PC-9 (cell line): ENCODE measurements at regions not wholly inside any gene's neighbourhood (a gene's known extent, or its start where the extent isn't known, plus 50 kb on each side); places are given as distances from the start of the nearest gene placed in this dataset.
A peak's percentile ranks its signal among the peaks of the same experiment; 100 is the strongest.
"Not testable (repeated sequence)": the region's sequence is repeated elsewhere in the genome, so short reads cannot be mapped to it uniquely, and the experiment has no call there.

ENCODE experiments used
- BruUV-seq: library from RNA; stranded (reverse); fragments of 400-500 nt; replicated peaks from 2 replicates; lab custom pipeline; 2021; lab: Mats Ljungman, UMichigan
- CTCF ChIA-PET: fragments of 300-600 bp; sonication (Branson Sonifier 250); formaldehyde crosslinking; loops from one replicate; lab custom pipeline; 2022; ENCODE audit warnings: antibody characterized with exemption; lab: Charles Lee
- POLR2A ChIA-PET: fragments of 300-600 bp; sonication (Branson Sonifier 250); formaldehyde crosslinking; loops from one replicate; lab custom pipeline; 2022; ENCODE audit warnings: antibody characterized with exemption; ENCODE audit not compliant: unreplicated experiment; lab: Charles Lee
- DNase-seq, 2 experiments: peaks; one replicate each; pipeline versions ENCODE4 v3.0.0 to v3.0.0-alpha.2; 2015 to 2022; ENCODE audit warnings: mixed read lengths in 1 of 2
- H2AFZ ChIP-seq: fragments of 200-600 bp; sonication (generic); 2 replicates; pipeline ENCODE4 v1.8.1; 2017; ENCODE audit warnings: antibody characterized with exemption
- H3F3A ChIP-seq: fragments of 200-600 bp; sonication (generic); 2 replicates; pipeline ENCODE4 v1.8.1; 2017; ENCODE audit warnings: antibody characterized with exemption, mild to moderate bottlenecking, low read depth; ENCODE audit not compliant: insufficient read depth
- H3K27ac ChIP-seq: fragments of 200-600 bp; sonication (generic); 2 replicates; pipeline ENCODE4 v1.6.1; 2016; ENCODE audit warnings: mixed run types
- H3K27me3 ChIP-seq: fragments of 200-600 bp; sonication (generic); 2 replicates; pipeline ENCODE4 v1.6.1; 2016; ENCODE audit warnings: low read depth, mixed run types; ENCODE audit not compliant: insufficient read depth
- H3K36me3 ChIP-seq: fragments of 200-600 bp; sonication (generic); 2 replicates; pipeline ENCODE4 v1.6.1; 2016; ENCODE audit warnings: low read depth, mixed run types
- H3K4me1 ChIP-seq: fragments of 200-600 bp; sonication (generic); replicated peaks from 2 replicates; pipeline ENCODE4 v1.6.1; 2016; ENCODE audit warnings: mixed run types; ENCODE audit not compliant: insufficient read depth
- H3K4me2 ChIP-seq: fragments of 200-600 bp; sonication (generic); 2 replicates; pipeline ENCODE4 v1.6.1; 2017; ENCODE audit warnings: mixed run types
- H3K4me3 ChIP-seq: fragments of 200-600 bp; sonication (generic); 2 replicates; pipeline ENCODE4 v1.6.1; 2016; ENCODE audit warnings: mixed run types
- H3K79me2 ChIP-seq: fragments of 200-600 bp; sonication (generic); 2 replicates; pipeline ENCODE4 v1.6.1; 2017; ENCODE audit warnings: low read depth, mixed run types
- H3K9me2 ChIP-seq: fragments of 200-600 bp; sonication (generic); 2 replicates; pipeline ENCODE4 v1.8.1; 2017; ENCODE audit warnings: mild to moderate bottlenecking; ENCODE audit not compliant: insufficient read depth
- H3K9me3 ChIP-seq: fragments of 200-600 bp; sonication (generic); 2 replicates; pipeline ENCODE4 v1.8.1; 2016; ENCODE audit warnings: low read depth; ENCODE audit not compliant: insufficient read depth
- H4K20me1 ChIP-seq: fragments of 200-600 bp; sonication (generic); 2 replicates; pipeline ENCODE4 v1.8.1; 2017; ENCODE audit not compliant: insufficient read depth
- EZH2 ChIP-seq: fragments of 200-600 bp; sonication (generic); IDR thresholded peaks from 2 replicates; pipeline ENCODE4 v1.8.0; 2017; ENCODE audit warnings: antibody characterized with exemption, low read depth
- intact Hi-C: fragments of 100-400 bp; cut with micrococcal nuclease; formaldehyde crosslinking; loops from one replicate; pipeline ENCODE4 v1.10.0; 2022; ENCODE audit not compliant: unreplicated experiment
- TF ChIP-seq, protein P1 (sequence below): fragments of 200-600 bp; sonication (generic); conservative IDR thresholded peaks from 2 replicates; pipeline ENCODE4 v1.6.1; 2017; ENCODE audit warnings: mixed run types, antibody characterized with exemption, mild to moderate bottlenecking, moderate library complexity

DNA sequence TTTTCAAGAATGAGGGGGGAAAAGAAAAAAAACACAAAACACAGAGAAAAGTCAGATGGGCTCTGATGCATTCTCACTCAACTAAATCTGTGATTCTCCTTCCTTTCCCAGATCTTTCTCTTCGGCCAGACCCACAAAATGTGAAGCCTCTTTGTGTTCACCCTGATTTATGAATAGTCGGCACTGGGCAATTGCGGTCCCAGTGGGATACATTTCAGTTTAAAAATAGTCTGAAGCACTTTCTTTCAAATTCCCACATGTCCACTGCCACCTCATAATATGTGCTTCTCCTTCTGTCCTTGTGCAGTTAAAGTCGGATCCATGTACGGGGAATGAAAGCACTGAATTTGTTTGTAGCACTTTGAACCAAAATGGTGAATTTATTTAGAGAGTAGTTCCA, 995.4 kb upstream of the WWC1 start:
- ChIA-PET CTCF (no interaction called here), POLR2A (no interaction called here)
- no peak overlapping the region for H2AFZ ChIP-seq
- BruUV-seq = no TSS peak
- H3K4me1 ChIP-seq = peaks cover 37% of the 10 kb centered on the region
- no peaks in the 10 kb centered on the region for H3K36me3 ChIP-seq
- H3K4me3 ChIP-seq = no peak overlapping the region
- H3K79me2 ChIP-seq = no peaks in the 10 kb centered on the region
- H3K27me3 ChIP-seq = no peaks in the 10 kb centered on the region
- H3K9me2 ChIP-seq = no peaks in the 10 kb centered on the region
- H3K27ac ChIP-seq = peak overlapping the region; percentile 98
- intact Hi-C loops = loop anchor here (10.0 kb wide), 1 partner anchor 1019 kb away; no protein-coding TSS in a partner anchor
- H3K9me3 ChIP-seq = no peaks in the 10 kb centered on the region; the same call in 1 of the 2 replicates
- peak overlapping the region; percentile 76 for H3K4me2 ChIP-seq
- TF ChIP-seq, protein P1, sequence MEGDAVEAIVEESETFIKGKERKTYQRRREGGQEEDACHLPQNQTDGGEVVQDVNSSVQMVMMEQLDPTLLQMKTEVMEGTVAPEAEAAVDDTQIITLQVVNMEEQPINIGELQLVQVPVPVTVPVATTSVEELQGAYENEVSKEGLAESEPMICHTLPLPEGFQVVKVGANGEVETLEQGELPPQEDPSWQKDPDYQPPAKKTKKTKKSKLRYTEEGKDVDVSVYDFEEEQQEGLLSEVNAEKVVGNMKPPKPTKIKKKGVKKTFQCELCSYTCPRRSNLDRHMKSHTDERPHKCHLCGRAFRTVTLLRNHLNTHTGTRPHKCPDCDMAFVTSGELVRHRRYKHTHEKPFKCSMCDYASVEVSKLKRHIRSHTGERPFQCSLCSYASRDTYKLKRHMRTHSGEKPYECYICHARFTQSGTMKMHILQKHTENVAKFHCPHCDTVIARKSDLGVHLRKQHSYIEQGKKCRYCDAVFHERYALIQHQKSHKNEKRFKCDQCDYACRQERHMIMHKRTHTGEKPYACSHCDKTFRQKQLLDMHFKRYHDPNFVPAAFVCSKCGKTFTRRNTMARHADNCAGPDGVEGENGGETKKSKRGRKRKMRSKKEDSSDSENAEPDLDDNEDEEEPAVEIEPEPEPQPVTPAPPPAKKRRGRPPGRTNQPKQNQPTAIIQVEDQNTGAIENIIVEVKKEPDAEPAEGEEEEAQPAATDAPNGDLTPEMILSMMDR = no peak
- no peak for TF ChIP-seq EZH2
- peaks cover 8% of the 10 kb centered on the region; the same call in 1 of the 2 replicates for H3F3A ChIP-seq
- DNase-seq = no peak
- H4K20me1 ChIP-seq = no peaks in the 10 kb centered on the region

DNA sequence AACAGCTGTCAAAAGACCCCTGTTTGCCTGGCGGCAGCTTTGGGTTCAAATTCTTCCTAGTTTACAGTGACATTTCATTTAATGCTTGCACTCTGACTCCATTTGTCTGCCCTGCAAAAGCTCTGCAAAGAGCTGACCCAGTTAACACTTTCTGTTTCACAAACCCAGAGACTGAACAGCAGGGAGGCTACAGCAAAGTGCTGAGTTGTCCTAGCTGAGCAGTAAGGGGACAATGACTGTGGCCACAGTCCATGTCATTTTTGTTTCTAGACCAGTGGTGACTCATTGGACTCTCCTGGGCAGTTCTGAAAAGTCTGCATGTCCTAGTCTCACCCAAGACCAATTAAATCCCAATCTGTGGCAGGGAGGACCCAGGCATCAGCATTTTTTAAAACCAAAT, 994.8 kb upstream of the WWC1 start:
- Histone ChIP-seq H3K4me1 (peaks cover 37% of the 10 kb centered on the region), H3K4me3 (no peak overlapping the region), H3K4me2 (peak overlapping the region; percentile 76; the same call in 1 of the 2 replicates), H3K9me3 (no peaks in the 10 kb centered on the region; the same call in 1 of the 2 replicates), H2AFZ (no peak overlapping the region), H4K20me1 (no peaks in the 10 kb centered on the region), H3K27me3 (no peaks in the 10 kb centered on the region), H3K27ac (peak overlapping the region; percentile 98), H3K79me2 (no peaks in the 10 kb centered on the region), H3K36me3 (no peaks in the 10 kb centered on the region), H3F3A (peaks cover 8% of the 10 kb centered on the region; the same call in 1 of the 2 replicates), H3K9me2 (no peaks in the 10 kb centered on the region)
- DNase-seq = peak in 1 of 2 experiments; percentile 16
- BruUV-seq = no TSS peak
- TF ChIP-seq EZH2 = no peak
- TF ChIP-seq, protein P1 = no peak
- POLR2A ChIA-PET = no interaction called here
- intact Hi-C loops = loop anchor here (10.0 kb wide), 1 partner anchor 1018 kb away; no protein-coding TSS in a partner anchor
- CTCF ChIA-PET = no interaction called here

DNA sequence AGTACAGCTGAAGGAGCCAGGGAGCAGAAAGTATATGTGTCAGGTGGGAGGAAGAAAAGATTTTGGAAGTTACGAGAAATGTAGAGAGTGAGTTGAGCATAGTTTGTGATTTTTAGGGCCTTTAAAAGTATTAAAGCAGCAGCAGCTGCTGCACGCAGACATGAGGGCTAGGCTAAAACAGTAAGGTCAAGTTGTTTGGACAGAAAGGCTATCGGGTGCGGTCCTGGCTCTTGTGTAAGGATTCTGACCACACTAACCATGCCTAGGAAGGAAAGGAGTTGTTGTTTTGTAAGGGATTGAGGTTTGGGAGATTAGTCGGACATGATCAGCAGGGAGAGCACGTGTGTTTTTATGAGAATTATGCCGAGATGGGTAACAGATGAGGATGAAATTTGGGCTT, 991.6 kb upstream of the WWC1 start:
- H3K79me2 ChIP-seq, H3F3A ChIP-seq, H3K9me3 ChIP-seq, H3K9me2 ChIP-seq, CTCF ChIA-PET, H2AFZ ChIP-seq, DNase-seq, H3K27ac ChIP-seq, H3K4me2 ChIP-seq, H3K4me3 ChIP-seq, POLR2A ChIA-PET, H3K36me3 ChIP-seq, H4K20me1 ChIP-seq, BruUV-seq: not testable (repeated sequence)
- Histone ChIP-seq H3K4me1 (peaks cover 23% of the 10 kb centered on the region), H3K27me3 (peaks cover 14% of the 10 kb centered on the region)
- intact Hi-C loops = loop anchor here (10.0 kb wide), 1 partner anchor 1015 kb away; no protein-coding TSS in a partner anchor

DNA sequence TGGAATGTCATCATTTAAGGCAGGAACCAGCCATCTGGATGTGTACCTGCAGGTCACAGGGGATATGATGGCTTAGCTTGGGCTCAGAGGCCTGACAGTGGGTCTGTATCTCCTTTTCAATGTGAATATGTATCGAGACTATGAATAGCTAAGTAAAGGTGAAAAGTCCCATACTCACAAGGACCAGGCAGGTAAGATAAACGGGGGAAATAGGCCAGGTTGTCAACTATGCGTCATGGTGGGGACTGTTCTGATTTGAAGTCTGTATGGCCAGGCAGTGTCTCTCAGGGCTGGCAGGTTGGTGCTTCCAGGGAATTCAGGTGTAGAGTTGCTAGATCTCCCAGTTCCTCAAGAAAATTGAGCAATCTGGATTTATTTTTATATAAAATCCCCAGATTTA, 987.9 kb upstream of the WWC1 start:
- H3K4me3 ChIP-seq = no peak overlapping the region
- no peak overlapping the region for H3K27ac ChIP-seq
- ChIA-PET CTCF (no interaction called here), POLR2A (no interaction called here)
- intact Hi-C loops = no loop called here
- peaks cover 44% of the 10 kb centered on the region for H3K27me3 ChIP-seq
- H2AFZ ChIP-seq = no peak overlapping the region
- TF ChIP-seq, protein P1 = no peak
- no peak for TF ChIP-seq EZH2
- H3K9me3 ChIP-seq = no peaks in the 10 kb centered on the region
- H3K4me2 ChIP-seq = no peak overlapping the region
- no peaks in the 10 kb centered on the region for H3K4me1 ChIP-seq
- DNase-seq = no peak
- H3K36me3 ChIP-seq = no peaks in the 10 kb centered on the region
- H3K79me2 ChIP-seq = no peaks in the 10 kb centered on the region
- BruUV-seq = no TSS peak
- no peaks in the 10 kb centered on the region for H3F3A ChIP-seq
- H3K9me2 ChIP-seq = 0 out of 2 replicates have a peak, but pooled peaks cover 4% of the 10 kb centered on the region
- H4K20me1 ChIP-seq = no peaks in the 10 kb centered on the region
